Cardiac muscle cell (in vitro differentiated cells and primary cell): ENCODE measurements at regions not wholly inside any gene's neighbourhood (a gene's known extent, or its start where the extent isn't known, plus 50 kb on each side); places are given as distances from the start of the nearest gene placed in this dataset.

Experiments
- DNase-seq, 2 donors: peaks; one replicate each; pipeline versions ENCODE4 v3.0.0 to v3.0.0-alpha.2; 2010 to 2017; ENCODE audit warnings: low read depth in 1 of 2, low spot score in 1 of 2
- H3K27ac ChIP-seq: fragments of 200-600 bp; sonication (generic); 2 replicates; pipeline ENCODE4 v1.5.1; 2016
- H3K27me3 ChIP-seq: fragments of 200-600 bp; sonication (generic); 2 replicates; pipeline ENCODE4 v1.6.0; 2016; ENCODE audit warnings: control low read depth
- H3K36me3 ChIP-seq: fragments of 200-600 bp; sonication (generic); 2 replicates; pipeline ENCODE4 v1.5.1; 2016; ENCODE audit warnings: control low read depth
- H3K4me1 ChIP-seq: fragments of 200-600 bp; sonication (generic); 2 replicates; pipeline ENCODE4 v1.8.1; 2017; ENCODE audit warnings: low read depth, mild to moderate bottlenecking, mixed run types
- H3K4me3 ChIP-seq: fragments of 200-600 bp; sonication (generic); 2 replicates; pipeline ENCODE4 v1.5.1; 2016; ENCODE audit warnings: mild to moderate bottlenecking
- H3K9me3 ChIP-seq: fragments of 200-600 bp; sonication (generic); 2 replicates; pipeline ENCODE4 v1.5.1; 2017; ENCODE audit warnings: low read depth, mild to moderate bottlenecking, control low read depth
- TF ChIP-seq, protein P1 (sequence below): IDR thresholded peaks from 2 replicates; pipeline ENCODE4 v1.5.1; 2012; ENCODE audit warnings: low read depth, mild to moderate bottlenecking, low read length

DNA sequence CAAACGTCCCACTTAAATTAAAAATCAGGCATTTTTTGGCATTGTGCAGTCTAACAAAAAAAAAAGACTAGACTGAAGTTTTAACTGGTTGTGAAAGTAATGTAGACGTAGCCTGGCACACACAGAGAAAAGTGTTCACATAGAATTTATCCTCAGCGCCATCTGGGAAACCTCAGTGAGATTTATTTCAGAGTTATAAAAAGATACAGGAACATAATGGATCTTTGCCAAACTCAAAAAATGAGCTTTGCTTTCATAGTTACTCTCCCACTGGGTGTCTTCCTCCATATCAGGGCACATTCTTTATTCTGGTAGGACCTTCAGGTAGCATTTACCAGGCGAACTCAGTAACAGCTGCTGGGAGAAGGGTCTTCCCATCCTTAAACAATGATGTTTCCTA, 532.4 kb upstream of the SALL3 start:
- H3K4me1 ChIP-seq = no peaks in the 10 kb centered on the region
- H3K4me3 ChIP-seq = no peak overlapping the region
- H3K36me3 ChIP-seq = no peaks in the 10 kb centered on the region
- TF ChIP-seq, protein P1, sequence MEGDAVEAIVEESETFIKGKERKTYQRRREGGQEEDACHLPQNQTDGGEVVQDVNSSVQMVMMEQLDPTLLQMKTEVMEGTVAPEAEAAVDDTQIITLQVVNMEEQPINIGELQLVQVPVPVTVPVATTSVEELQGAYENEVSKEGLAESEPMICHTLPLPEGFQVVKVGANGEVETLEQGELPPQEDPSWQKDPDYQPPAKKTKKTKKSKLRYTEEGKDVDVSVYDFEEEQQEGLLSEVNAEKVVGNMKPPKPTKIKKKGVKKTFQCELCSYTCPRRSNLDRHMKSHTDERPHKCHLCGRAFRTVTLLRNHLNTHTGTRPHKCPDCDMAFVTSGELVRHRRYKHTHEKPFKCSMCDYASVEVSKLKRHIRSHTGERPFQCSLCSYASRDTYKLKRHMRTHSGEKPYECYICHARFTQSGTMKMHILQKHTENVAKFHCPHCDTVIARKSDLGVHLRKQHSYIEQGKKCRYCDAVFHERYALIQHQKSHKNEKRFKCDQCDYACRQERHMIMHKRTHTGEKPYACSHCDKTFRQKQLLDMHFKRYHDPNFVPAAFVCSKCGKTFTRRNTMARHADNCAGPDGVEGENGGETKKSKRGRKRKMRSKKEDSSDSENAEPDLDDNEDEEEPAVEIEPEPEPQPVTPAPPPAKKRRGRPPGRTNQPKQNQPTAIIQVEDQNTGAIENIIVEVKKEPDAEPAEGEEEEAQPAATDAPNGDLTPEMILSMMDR = no peak
- no peak overlapping the region for H3K27ac ChIP-seq
- no peaks in the 10 kb centered on the region for H3K9me3 ChIP-seq
- DNase-seq = no peak
- H3K27me3 ChIP-seq = no peaks in the 10 kb centered on the region

DNA sequence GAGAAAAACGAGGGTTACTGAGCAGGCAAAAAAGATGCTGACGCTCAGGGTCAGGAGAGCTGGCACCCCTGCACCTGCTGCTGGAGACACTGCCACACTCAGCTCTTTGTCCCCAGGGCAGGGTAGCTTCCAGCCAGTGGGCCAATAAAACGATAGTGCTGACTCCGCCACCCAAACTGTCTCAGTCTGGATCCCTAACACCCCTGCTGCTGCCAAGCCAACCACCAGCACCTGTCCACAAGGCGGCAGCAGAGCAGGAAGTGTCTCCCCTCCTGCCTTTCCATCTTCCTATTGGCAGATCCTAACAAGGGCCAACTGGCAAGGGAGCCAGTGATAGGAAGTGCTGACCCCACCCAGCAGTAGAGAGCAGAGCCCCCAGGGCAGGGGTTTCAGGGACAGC, 531.5 kb upstream of the SALL3 start:
- no peak overlapping the region for H3K4me3 ChIP-seq
- no peaks in the 10 kb centered on the region for H3K36me3 ChIP-seq
- TF ChIP-seq, protein P1 = no peak
- no peaks in the 10 kb centered on the region for H3K27me3 ChIP-seq
- no peak overlapping the region for H3K27ac ChIP-seq
- no peaks in the 10 kb centered on the region for H3K9me3 ChIP-seq
- DNase-seq = no peak
- H3K4me1 ChIP-seq = no peaks in the 10 kb centered on the region

DNA sequence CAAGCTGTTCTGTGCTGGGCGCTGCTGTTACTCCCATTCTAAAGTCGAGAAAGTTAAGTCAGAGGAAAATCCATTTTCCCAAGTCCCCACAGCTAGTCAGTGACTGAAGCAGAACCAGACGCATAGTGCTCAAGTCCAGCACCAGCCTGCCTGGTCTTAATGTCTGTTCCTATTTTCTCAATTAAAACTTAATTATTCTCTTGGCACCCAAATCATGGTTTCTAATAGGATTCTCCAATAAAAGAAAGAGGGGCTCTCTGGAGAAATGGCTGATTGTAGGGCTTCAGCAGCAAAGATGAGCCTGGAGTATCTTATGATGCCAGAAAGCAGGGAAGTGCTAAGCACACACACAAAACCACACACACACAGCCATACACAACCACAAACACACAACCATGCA, 531.0 kb upstream of the SALL3 start:
- TF ChIP-seq, protein P1 = no peak
- no peak overlapping the region for H3K4me3 ChIP-seq
- DNase-seq = no peak
- no peaks in the 10 kb centered on the region for H3K4me1 ChIP-seq
- no peaks in the 10 kb centered on the region for H3K9me3 ChIP-seq
- H3K27ac ChIP-seq = no peak overlapping the region
- H3K36me3 ChIP-seq = no peaks in the 10 kb centered on the region
- H3K27me3 ChIP-seq = no peaks in the 10 kb centered on the region

DNA sequence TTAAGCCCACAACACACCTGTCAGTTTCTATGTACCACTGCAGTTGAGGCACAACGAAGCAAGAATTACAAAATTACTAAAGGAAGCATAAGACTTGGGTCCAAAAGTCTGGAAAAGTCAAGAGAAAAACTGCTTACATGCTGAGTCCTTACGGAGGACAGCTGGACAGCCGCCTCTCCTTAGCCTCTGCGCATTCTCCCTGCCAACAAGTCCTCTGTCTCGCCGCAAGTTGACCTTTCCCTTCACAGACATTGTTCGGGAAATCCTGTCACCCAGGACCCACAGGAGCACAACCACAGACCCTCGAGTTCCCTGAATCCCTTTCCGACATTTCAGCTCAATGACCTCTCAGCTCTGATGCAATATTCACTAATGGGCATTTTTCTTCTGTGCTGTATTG, 525.4 kb upstream of the SALL3 start:
- Histone ChIP-seq H3K4me1 (no peaks in the 10 kb centered on the region), H3K9me3 (no peaks in the 10 kb centered on the region), H3K4me3 (no peak overlapping the region), H3K27ac (no peak overlapping the region), H3K36me3 (no peaks in the 10 kb centered on the region), H3K27me3 (no peaks in the 10 kb centered on the region)
- TF ChIP-seq, protein P1 = no peak
- DNase-seq = no peak

DNA sequence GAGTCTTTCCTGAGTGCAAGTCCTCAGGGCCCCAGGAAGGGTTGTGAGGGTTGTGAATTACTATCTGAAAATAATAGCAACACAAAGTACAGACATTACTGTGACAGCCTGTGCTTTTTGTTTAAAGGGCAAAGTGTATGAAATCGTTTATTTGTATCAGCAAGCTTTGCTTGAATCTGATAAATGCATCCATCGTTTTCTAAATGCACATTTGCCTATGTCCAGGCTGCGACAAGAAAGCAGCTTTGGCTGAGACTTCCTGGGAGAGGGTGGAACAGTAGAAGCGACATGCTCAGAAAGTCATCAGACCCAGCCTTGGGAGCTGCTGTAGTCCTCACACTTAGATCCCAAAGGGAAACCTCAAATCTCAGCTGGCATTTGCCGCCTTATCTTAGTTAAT, 524.2 kb upstream of the SALL3 start:
- Histone ChIP-seq H3K9me3 (no peaks in the 10 kb centered on the region), H3K4me3 (no peak overlapping the region), H3K27me3 (no peaks in the 10 kb centered on the region), H3K27ac (no peak overlapping the region), H3K4me1 (no peaks in the 10 kb centered on the region), H3K36me3 (no peaks in the 10 kb centered on the region)
- TF ChIP-seq, protein P1 = no peak
- DNase-seq = no peak

DNA sequence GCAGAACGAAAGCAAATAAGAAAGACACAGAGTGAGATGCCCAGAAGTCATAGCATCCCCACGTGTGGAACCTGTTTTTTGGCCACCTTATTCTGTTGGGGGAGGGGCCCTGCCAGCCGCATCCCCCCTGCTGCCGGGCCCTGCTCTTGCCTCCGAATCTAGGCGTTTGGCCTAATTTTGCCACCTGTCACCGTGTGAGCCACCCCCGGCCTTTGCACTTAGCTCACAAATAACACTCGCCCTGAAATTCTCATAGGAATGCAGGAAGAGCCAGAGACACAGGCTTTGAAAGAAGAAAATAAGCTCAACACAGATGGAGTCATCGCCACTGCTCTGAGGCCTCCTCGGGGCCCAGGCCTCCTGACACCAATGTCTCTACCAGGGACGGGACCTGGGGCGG, 522.6 kb upstream of the SALL3 start:
- TF ChIP-seq, protein P1 = no peak
- H3K27ac ChIP-seq = no peak overlapping the region
- no peaks in the 10 kb centered on the region for H3K27me3 ChIP-seq
- H3K4me3 ChIP-seq = no peak overlapping the region
- no peak for DNase-seq
- no peaks in the 10 kb centered on the region for H3K36me3 ChIP-seq
- no peaks in the 10 kb centered on the region for H3K9me3 ChIP-seq
- H3K4me1 ChIP-seq = no peaks in the 10 kb centered on the region
